CD14-positive monocyte (primary cell): ENCODE measurements at regions not wholly inside any gene's neighbourhood (a gene's known extent, or its start where the extent isn't known, plus 50 kb on each side); places are given as distances from the start of the nearest gene placed in this dataset.

Experiments
- DNase-seq, 3 donors: peaks; one replicate each; pipeline ENCODE4 v3.0.0-alpha.2; 2011 to 2022
- H2AFZ ChIP-seq: 2 replicates; pipeline ENCODE4 v1.6.0; 2012; ENCODE audit warnings: mild to moderate bottlenecking, low read depth, low read length, inconsistent platforms; ENCODE audit not compliant: insufficient read depth, poor library complexity, severe bottlenecking
- H3K27ac ChIP-seq, 2 donors: 1 replicate in 1 of 2; 2 replicates in 1 of 2; pipeline ENCODE4 v1.5.1; 2012 to 2013; ENCODE audit warnings: low read length in 2 of 2, control low read depth in 1 of 2, inconsistent platforms in 1 of 2, low read depth in 1 of 2, mild to moderate bottlenecking in 1 of 2
- H3K27me3 ChIP-seq, 2 donors: one replicate each; pipeline versions ENCODE4 v1.6.0 to v1.6.1; 2011 to 2013; ENCODE audit warnings: low read length in 2 of 2; ENCODE audit not compliant: control insufficient read depth in 2 of 2, insufficient read depth in 2 of 2
- H3K36me3 ChIP-seq, 2 donors: replicated peaks in 1 of 2; 1 replicate in 1 of 2; 2 replicates in 1 of 2; pipeline versions ENCODE4 v1.5.1 to v1.6.1; 2012 to 2013; ENCODE audit warnings: low read length in 2 of 2, control low read depth in 1 of 2, inconsistent platforms in 1 of 2, mild to moderate bottlenecking in 1 of 2; ENCODE audit not compliant: insufficient read depth in 2 of 2, control insufficient read depth in 1 of 2
- H3K4me1 ChIP-seq, 2 donors: 1 replicate in 1 of 2; 2 replicates in 1 of 2; pipeline versions ENCODE4 v1.5.1 to v1.6.1; 2012 to 2013; ENCODE audit warnings: low read length in 2 of 2, control low read depth in 1 of 2, inconsistent platforms in 1 of 2, mild to moderate bottlenecking in 1 of 2, moderate library complexity in 1 of 2; ENCODE audit not compliant: insufficient read depth in 2 of 2, control insufficient read depth in 1 of 2
- H3K4me2 ChIP-seq: replicated peaks from 2 replicates; pipeline ENCODE3; 2012; ENCODE audit warnings: low read length, moderate library complexity, mild to moderate bottlenecking; ENCODE audit not compliant: poor library complexity, severe bottlenecking; ENCODE audit errors: extremely low read depth
- H3K4me3 ChIP-seq, 3 experiments: fragments of 200-600 bp in 1 of 3; sonication (generic) in 1 of 3; replicated peaks in 1 of 3; 1 replicate in 2 of 3; 2 replicates in 1 of 3; pipeline ENCODE4 v1.5.1; 2011 to 2013; ENCODE audit warnings: low read length in 3 of 3, mild to moderate bottlenecking in 3 of 3, control low read depth in 2 of 3, low read depth in 2 of 3, inconsistent platforms in 1 of 3, moderate library complexity in 1 of 3
- H3K79me2 ChIP-seq: 2 replicates; pipeline ENCODE4 v1.6.0; 2012; ENCODE audit warnings: mild to moderate bottlenecking, control low read depth, inconsistent platforms, low read length, moderate library complexity; ENCODE audit not compliant: insufficient read depth
- H3K9ac ChIP-seq: 2 replicates; pipeline ENCODE4 v1.6.0; 2017; ENCODE audit warnings: low read length, mild to moderate bottlenecking; ENCODE audit not compliant: insufficient read depth, poor library complexity, severe bottlenecking
- H3K9me3 ChIP-seq, 2 donors: replicated peaks in 1 of 2; 1 replicate in 1 of 2; 2 replicates in 1 of 2; pipeline versions ENCODE4 v1.5.1 to v1.6.1; 2012 to 2013; ENCODE audit warnings: low read length in 2 of 2, control low read depth in 1 of 2; ENCODE audit not compliant: control insufficient read depth in 1 of 2, insufficient read depth in 1 of 2
- H4K20me1 ChIP-seq: 2 replicates; pipeline ENCODE4 v1.6.0; 2012; ENCODE audit warnings: mild to moderate bottlenecking, low read length, control low read depth, moderate library complexity; ENCODE audit not compliant: insufficient read depth
- H3K27ac Mint-ChIP-seq, 7 donors: one replicate each; pipeline ENCODE4 v1.8.0; 2020; ENCODE audit warnings: mild to moderate bottlenecking in 7 of 7, mixed read lengths in 7 of 7, moderate library complexity in 6 of 7, inconsistent platforms in 2 of 7
- H3K27me3 Mint-ChIP-seq, 3 donors: one replicate each; pipeline ENCODE4 v1.8.0; 2021 to 2022; ENCODE audit warnings: low read depth in 3 of 3, mild to moderate bottlenecking in 3 of 3, mixed read lengths in 3 of 3, moderate library complexity in 3 of 3, inconsistent platforms in 1 of 3
- H3K36me3 Mint-ChIP-seq, 2 donors: one replicate each; pipeline ENCODE4 v1.8.0; 2020; ENCODE audit warnings: mixed read lengths in 2 of 2, inconsistent platforms in 1 of 2, mild to moderate bottlenecking in 1 of 2
- H3K4me1 Mint-ChIP-seq: one replicate; pipeline ENCODE4 v1.8.0; 2020; ENCODE audit warnings: mild to moderate bottlenecking, mixed read lengths
- H3K4me3 Mint-ChIP-seq, 2 donors: one replicate each; pipeline ENCODE4 v1.8.0; 2020; ENCODE audit warnings: mild to moderate bottlenecking in 2 of 2, mixed read lengths in 2 of 2, moderate library complexity in 1 of 2
- H3K9me3 Mint-ChIP-seq, 7 donors: one replicate each; pipeline ENCODE4 v1.8.0; 2020 to 2022; ENCODE audit warnings: mixed read lengths in 7 of 7, mild to moderate bottlenecking in 6 of 7, moderate library complexity in 6 of 7, inconsistent platforms in 2 of 7
- WGBS: methylation state at CpG from one replicate; pipeline ENCODE4 v1.1.5; 2013; ENCODE audit warnings: missing lambda C conversion rate; ENCODE audit not compliant: insufficient coverage; 5-methylcytosine and 5-hydroxymethylcytosine counted together
- intact Hi-C, 2 donors: fragments of 100-400 bp; cut with micrococcal nuclease; formaldehyde crosslinking; loops; one replicate each; pipeline versions ENCODE4 v1.15.0 to v1.15.1; 2023
- TF ChIP-seq, protein P1 (sequence below): fragments of 200-600 bp; IDR thresholded peaks from one replicate; pipeline ENCODE4 v1.8.0; 2022; ENCODE audit warnings: antibody characterized with exemption, mild to moderate bottlenecking

- H3K4me1 ChIP-seq = no peaks in the 10 kb centered on the region
- no peak overlapping the region for H3K27ac ChIP-seq
- intact Hi-C loops = no loop called here
- no peak overlapping the region for H3K9ac ChIP-seq
- Mint-ChIP-seq H3K27ac (no peak overlapping the region), H3K27me3 (peaks cover 0 to 11% (median 6%) of the 10 kb centered on the region in 3 donors), H3K4me1 (peaks cover 2% of the 10 kb centered on the region), H3K9me3 (peaks cover 0 to 2% (median 0%) of the 10 kb centered on the region in 7 donors), H3K4me3 (no peak overlapping the region), H3K36me3 (no peaks in the 10 kb centered on the region)
- H3K9me3 ChIP-seq = no peaks in the 10 kb centered on the region
- no peaks in the 10 kb centered on the region for H3K36me3 ChIP-seq
- no peak overlapping the region for H3K4me2 ChIP-seq
- no peak for DNase-seq
- no peaks in the 10 kb centered on the region for H4K20me1 ChIP-seq
- WGBS = no CpG with 5 or more reads among the region's 3 CpGs
- no peak overlapping the region for H2AFZ ChIP-seq
- TF ChIP-seq, protein P1, sequence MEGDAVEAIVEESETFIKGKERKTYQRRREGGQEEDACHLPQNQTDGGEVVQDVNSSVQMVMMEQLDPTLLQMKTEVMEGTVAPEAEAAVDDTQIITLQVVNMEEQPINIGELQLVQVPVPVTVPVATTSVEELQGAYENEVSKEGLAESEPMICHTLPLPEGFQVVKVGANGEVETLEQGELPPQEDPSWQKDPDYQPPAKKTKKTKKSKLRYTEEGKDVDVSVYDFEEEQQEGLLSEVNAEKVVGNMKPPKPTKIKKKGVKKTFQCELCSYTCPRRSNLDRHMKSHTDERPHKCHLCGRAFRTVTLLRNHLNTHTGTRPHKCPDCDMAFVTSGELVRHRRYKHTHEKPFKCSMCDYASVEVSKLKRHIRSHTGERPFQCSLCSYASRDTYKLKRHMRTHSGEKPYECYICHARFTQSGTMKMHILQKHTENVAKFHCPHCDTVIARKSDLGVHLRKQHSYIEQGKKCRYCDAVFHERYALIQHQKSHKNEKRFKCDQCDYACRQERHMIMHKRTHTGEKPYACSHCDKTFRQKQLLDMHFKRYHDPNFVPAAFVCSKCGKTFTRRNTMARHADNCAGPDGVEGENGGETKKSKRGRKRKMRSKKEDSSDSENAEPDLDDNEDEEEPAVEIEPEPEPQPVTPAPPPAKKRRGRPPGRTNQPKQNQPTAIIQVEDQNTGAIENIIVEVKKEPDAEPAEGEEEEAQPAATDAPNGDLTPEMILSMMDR = peak; percentile 4
- no peak overlapping the region for H3K4me3 ChIP-seq
- H3K27me3 ChIP-seq = no peaks in the 10 kb centered on the region
- H3K79me2 ChIP-seq = no peaks in the 10 kb centered on the region
Observed at GRCh38 chr2:215553946-215554345, 118.1 kb upstream of the FN1 start.

GRCh38 chr2:215552144-215552580 is 116.3 kb upstream of the FN1 start:
- Mint-ChIP-seq H3K9me3 (peaks cover 0 to 2% (median 0%) of the 10 kb centered on the region in 7 donors), H3K27me3 (peaks cover 0 to 8% (median 8%) of the 10 kb centered on the region in 3 donors)
- TF ChIP-seq, protein P1 = no peak

More at GRCh38 chr2:215552144-215552580, 116.3 kb upstream of the FN1 start:
- H3K79me2 ChIP-seq = no peaks in the 10 kb centered on the region
- H3K4me1 Mint-ChIP-seq = peaks cover 2% of the 10 kb centered on the region
- no peak overlapping the region for H3K4me3 ChIP-seq
- no peaks in the 10 kb centered on the region for H4K20me1 ChIP-seq
- no peak overlapping the region for H3K27ac ChIP-seq
- no peaks in the 10 kb centered on the region for H3K36me3 ChIP-seq
- H3K4me3 Mint-ChIP-seq = no peak overlapping the region
- H2AFZ ChIP-seq = no peak overlapping the region
- no peak for DNase-seq
- H3K9me3 ChIP-seq = no peaks in the 10 kb centered on the region
- no CpG with 5 or more reads among the region's 4 CpGs for WGBS
- H3K27ac Mint-ChIP-seq = no peak overlapping the region
- no peak overlapping the region for H3K9ac ChIP-seq
- no peaks in the 10 kb centered on the region for H3K4me1 ChIP-seq
- peaks cover 0 to 3% of the 10 kb centered on the region in 2 donors for H3K27me3 ChIP-seq
- no peaks in the 10 kb centered on the region for H3K36me3 Mint-ChIP-seq
- intact Hi-C loops = no loop called here
- no peak overlapping the region for H3K4me2 ChIP-seq
